ENCODE measurements at regions not wholly inside any gene's neighbourhood (a gene's known extent, or its start where the extent isn't known, plus 50 kb on each side); places are given as distances from the start of the nearest gene placed in this dataset.
A peak's percentile ranks its signal among the peaks of the same experiment; 100 is the strongest.

GRCh38 chr2:215868846-215869543 lies 144.4 kb downstream of the MREG start:
- Histone ChIP-seq H3K9me1 (ENCODE audit: control insufficient read depth, insufficient read depth, low read length) (no peaks in the 10 kb centered on the region), H3K27ac (ENCODE audit: extremely low read depth, low read depth, low read length) (no peak overlapping the region), H3K36me3 (ENCODE audit: control insufficient read depth, insufficient read depth, low read length) (no peaks in the 10 kb centered on the region), H2AFZ (ENCODE audit: low read depth, low read length) (no peak overlapping the region), H3K4me2 (ENCODE audit: insufficient read depth, low read length) (no peak overlapping the region), H4K20me1 (replicated peaks; ENCODE audit: control insufficient read depth, insufficient read depth, low read length) (no peaks in the 10 kb centered on the region), H3K79me2 (ENCODE audit: control insufficient read depth, insufficient read depth, low read length) (no peaks in the 10 kb centered on the region), H3K4me3 (no peak overlapping the region), H3K9me3 (replicated peaks; ENCODE audit: control insufficient read depth, insufficient read depth, low read depth, low read length) (no peaks in the 10 kb centered on the region), H3K4me1 (replicated peaks in 1 of 2; ENCODE audit: control insufficient read depth in 2 of 2, insufficient read depth in 2 of 2, low read length in 2 of 2) (peaks cover 0 to 12% of the 10 kb centered on the region in 2 experiments; a peak in 2 of 5 replicates), H3K27me3 (ENCODE audit: control insufficient read depth in 2 of 2, insufficient read depth in 2 of 2, low read length in 2 of 2) (no peaks in the 10 kb centered on the region), H3K9ac (ENCODE audit: insufficient read depth in 1 of 2, low read depth in 2 of 2, low read length in 2 of 2) (no peak overlapping the region)
- BruUV-seq (replicated peaks): no TSS peak
- FAIRE-seq: no peak
- ATAC-seq: no peak
- TF ChIP-seq PTBP1 (IDR thresholded peaks at IDR 0.05; ENCODE audit: low read depth, low read length) (no peak), RFX1 (IDR thresholded peaks at IDR 0.05) (peak; percentile 30; the same call in 1 of the 2 replicates)
- intact Hi-C loops (cut with micrococcal nuclease) (no loop called here), in situ Hi-C loops (cut with MboI) (no loop called here)
- WGBS (ENCODE audit: insufficient coverage, low coverage, missing lambda C conversion rate): 82% methylated on average over 3 of the region's 4 CpGs
- POLR2A ChIA-PET: no interaction called here
- no peak for DNase-seq (ENCODE audit: extremely low read depth in 1 of 4, low spot score in 3 of 4)
- CTCF ChIA-PET (ENCODE audit: low intra/inter-chr PET ratio): no interaction called here

GRCh38 chr2:215866606-215867005 lies 146.7 kb downstream of the MREG start:
- peaks cover 0 to 12% of the 10 kb centered on the region in 2 experiments; a peak in 2 of 5 replicates for H3K4me1 ChIP-seq (replicated peaks in 1 of 2; ENCODE audit: control insufficient read depth in 2 of 2, insufficient read depth in 2 of 2, low read length in 2 of 2)
- no peaks in the 10 kb centered on the region for H3K79me2 ChIP-seq (ENCODE audit: control insufficient read depth, insufficient read depth, low read length)
- POLR2A ChIA-PET: interaction anchor here (1.2 kb wide), 1 partner anchor 11 kb away, joined by 3 read pairs; no protein-coding TSS in a partner anchor
- H3K9me1 ChIP-seq (ENCODE audit: control insufficient read depth, insufficient read depth, low read length): no peaks in the 10 kb centered on the region
- FAIRE-seq: no peak
- 23% methylated on average over 2 of the region's 2 CpGs for WGBS (ENCODE audit: insufficient coverage, low coverage, missing lambda C conversion rate)
- H3K36me3 ChIP-seq (ENCODE audit: control insufficient read depth, insufficient read depth, low read length): no peaks in the 10 kb centered on the region
- ATAC-seq: no peak
- no peaks in the 10 kb centered on the region for H3K27me3 ChIP-seq (ENCODE audit: control insufficient read depth in 2 of 2, insufficient read depth in 2 of 2, low read length in 2 of 2)
- intact Hi-C loops (cut with micrococcal nuclease): no loop called here
- no TSS peak for BruUV-seq (replicated peaks)
- H3K4me2 ChIP-seq (ENCODE audit: insufficient read depth, low read length): no peak overlapping the region
- H3K4me3 ChIP-seq: no peak overlapping the region
- CTCF ChIA-PET (ENCODE audit: low intra/inter-chr PET ratio): no interaction called here
- no peaks in the 10 kb centered on the region for H3K9me3 ChIP-seq (replicated peaks; ENCODE audit: control insufficient read depth, insufficient read depth, low read depth, low read length)
- H3K27ac ChIP-seq (ENCODE audit: extremely low read depth, low read depth, low read length): no peak overlapping the region
- no peak overlapping the region; the same call in 1 of the 2 replicates for H2AFZ ChIP-seq (ENCODE audit: low read depth, low read length)
- H4K20me1 ChIP-seq (replicated peaks; ENCODE audit: control insufficient read depth, insufficient read depth, low read length): no peaks in the 10 kb centered on the region
- TF ChIP-seq SPI1 (IDR thresholded peaks at IDR 0.05; ENCODE audit: borderline replicate concordance, low read depth, low read length) (no peak), NCOA6 (IDR thresholded peaks at IDR 0.05) (no peak), ZFP1 (CRISPR knock-in tag; IDR thresholded peaks at IDR 0.05) (no peak), EWSR1 (IDR thresholded peaks at IDR 0.05; ENCODE audit: borderline replicate concordance, low read depth, partially characterized antibody) (no peak), KLF1 (tag; IDR thresholded peaks at IDR 0.05) (no peak), ZNF57 (CRISPR knock-in tag; IDR thresholded peaks at IDR 0.05) (no peak), CBX1 (IDR thresholded peaks at IDR 0.05; ENCODE audit: low read depth) (no peak), TAF1 (IDR thresholded peaks at IDR 0.05; ENCODE audit: control insufficient read depth, extremely low read depth, insufficient read depth, low read length, severe bottlenecking) (no peak), NRF1 (conservative IDR thresholded peaks at IDR 0.05 in 1 of 2, IDR thresholded peaks at IDR 0.05 in 1 of 2) (no peak)
- no peak for DNase-seq (ENCODE audit: extremely low read depth in 1 of 4, low spot score in 3 of 4)
- H3K9ac ChIP-seq (ENCODE audit: insufficient read depth in 1 of 2, low read depth in 2 of 2, low read length in 2 of 2): no peak overlapping the region
- in situ Hi-C loops (cut with MboI): no loop called here
